GM12874 (cell line): ENCODE measurements at regions not wholly inside any gene's neighbourhood (a gene's known extent, or its start where the extent isn't known, plus 50 kb on each side); places are given as distances from the start of the nearest gene placed in this dataset.

Experiments used
- TF ChIP-seq, protein P1 (sequence below): IDR thresholded peaks from 2 replicates; pipeline ENCODE4 v1.5.1; 2011; ENCODE audit warnings: low read depth, mild to moderate bottlenecking, control low read depth, low read length, moderate library complexity; ENCODE audit not compliant: insufficient read depth

DNA sequence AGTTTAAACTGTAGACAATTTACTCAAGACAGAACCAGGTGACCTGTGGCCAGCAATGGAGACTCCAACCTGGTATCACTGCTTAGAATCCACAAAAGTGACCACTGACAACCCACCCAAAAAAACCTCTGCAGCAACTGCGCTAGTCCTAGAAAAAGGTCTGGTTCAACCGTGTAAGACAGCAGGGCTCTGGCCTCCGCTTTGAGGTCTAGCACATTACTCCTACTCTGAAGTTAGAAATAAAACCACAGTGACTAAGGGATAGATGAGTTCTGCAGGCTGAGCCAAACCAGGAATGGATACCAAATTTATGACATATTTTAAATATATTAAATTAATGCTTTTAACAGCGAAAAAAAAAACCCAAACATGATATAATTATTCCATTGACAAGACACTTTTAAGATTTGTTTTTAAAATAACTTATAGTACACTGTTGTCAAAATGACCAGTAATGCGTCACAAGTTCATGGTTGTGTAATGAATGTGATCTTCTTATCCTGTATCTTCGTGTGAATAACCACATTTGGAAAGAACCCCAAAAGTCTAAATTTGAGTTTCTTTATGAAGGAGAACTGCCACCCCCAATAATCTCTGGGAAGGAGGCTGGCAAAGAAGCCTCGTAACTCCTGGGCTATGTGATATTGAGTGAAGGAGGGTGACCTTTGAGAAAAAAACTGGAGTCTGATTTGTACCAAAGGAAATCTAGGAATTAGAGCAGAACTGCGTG is 101.9 kb upstream of the SLC44A1 start:
- TF ChIP-seq, protein P1, sequence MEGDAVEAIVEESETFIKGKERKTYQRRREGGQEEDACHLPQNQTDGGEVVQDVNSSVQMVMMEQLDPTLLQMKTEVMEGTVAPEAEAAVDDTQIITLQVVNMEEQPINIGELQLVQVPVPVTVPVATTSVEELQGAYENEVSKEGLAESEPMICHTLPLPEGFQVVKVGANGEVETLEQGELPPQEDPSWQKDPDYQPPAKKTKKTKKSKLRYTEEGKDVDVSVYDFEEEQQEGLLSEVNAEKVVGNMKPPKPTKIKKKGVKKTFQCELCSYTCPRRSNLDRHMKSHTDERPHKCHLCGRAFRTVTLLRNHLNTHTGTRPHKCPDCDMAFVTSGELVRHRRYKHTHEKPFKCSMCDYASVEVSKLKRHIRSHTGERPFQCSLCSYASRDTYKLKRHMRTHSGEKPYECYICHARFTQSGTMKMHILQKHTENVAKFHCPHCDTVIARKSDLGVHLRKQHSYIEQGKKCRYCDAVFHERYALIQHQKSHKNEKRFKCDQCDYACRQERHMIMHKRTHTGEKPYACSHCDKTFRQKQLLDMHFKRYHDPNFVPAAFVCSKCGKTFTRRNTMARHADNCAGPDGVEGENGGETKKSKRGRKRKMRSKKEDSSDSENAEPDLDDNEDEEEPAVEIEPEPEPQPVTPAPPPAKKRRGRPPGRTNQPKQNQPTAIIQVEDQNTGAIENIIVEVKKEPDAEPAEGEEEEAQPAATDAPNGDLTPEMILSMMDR = no peak

DNA sequence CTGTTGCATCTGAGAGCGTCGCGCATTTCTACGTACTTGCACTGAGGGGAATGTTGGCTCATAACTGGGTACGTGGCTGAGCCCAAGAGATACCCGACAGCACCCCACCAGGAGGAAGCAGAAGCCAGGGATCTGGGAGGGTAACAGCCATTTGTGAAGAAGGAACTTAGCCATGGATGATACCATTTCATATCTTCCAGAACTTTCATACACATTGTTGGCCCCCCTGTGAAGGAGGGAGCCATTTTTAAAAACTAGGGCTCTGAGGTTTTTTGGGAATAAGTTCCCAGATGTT is 101.4 kb upstream of the SLC44A1 start:
- TF ChIP-seq, protein P1 = no peak

DNA sequence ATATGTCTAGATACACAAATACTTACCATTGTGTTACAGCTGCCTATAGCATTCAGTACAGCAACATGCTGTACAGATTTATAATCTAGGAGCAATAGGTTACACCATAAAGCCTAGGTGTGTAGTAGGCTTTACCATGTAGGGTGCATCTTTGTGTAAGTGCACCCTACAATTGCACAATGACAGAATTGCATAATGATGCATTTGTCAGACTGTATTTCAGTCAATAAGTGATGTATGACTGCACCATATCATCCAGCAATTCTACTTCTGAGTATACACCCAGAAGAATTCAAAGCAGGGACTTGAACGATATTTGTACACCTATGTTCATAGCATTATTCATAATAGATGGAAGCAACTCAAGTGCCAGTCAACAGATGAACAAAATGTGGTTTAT is 100.4 kb upstream of the SLC44A1 start:
- TF ChIP-seq, protein P1 = no peak

DNA sequence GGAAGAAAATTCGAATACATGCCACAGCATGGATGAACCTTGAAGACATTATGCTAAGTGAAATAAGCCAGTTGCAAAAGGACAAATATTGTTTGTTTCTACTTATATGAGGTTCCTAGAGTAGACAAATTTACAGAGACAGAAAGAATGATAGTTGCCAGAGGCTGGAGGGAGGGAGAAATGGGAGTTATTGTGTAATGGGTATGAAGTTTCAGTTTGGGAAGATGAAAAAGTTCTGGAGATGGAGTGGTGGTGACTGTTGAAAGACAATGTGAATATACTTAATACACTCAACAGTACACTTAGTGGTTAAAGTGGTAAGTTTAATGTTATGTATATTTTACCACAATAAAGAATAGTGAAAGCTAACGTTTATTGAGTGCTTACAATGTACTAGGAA is 99.6 kb upstream of the SLC44A1 start:
- TF ChIP-seq, protein P1 = no peak

DNA sequence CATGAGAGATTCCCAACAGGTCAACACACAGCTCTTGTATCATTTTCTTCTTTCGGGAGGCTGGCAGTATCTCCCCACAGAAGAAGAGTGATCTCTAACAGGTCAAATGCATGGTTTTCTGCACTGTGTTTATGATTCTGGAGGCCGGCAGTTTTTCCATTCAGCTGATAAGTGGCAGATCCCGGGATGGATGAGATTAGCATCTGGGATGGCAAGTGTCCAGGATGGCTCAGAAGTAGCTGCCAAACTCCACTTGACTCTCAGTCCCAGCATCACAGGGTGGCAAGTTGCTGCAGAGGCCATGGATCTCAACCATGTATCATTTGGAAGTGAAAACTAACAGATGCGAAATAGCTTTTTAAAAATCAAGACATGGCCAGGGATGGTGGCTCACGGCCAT is 97.8 kb upstream of the SLC44A1 start:
- TF ChIP-seq, protein P1 = no peak

DNA sequence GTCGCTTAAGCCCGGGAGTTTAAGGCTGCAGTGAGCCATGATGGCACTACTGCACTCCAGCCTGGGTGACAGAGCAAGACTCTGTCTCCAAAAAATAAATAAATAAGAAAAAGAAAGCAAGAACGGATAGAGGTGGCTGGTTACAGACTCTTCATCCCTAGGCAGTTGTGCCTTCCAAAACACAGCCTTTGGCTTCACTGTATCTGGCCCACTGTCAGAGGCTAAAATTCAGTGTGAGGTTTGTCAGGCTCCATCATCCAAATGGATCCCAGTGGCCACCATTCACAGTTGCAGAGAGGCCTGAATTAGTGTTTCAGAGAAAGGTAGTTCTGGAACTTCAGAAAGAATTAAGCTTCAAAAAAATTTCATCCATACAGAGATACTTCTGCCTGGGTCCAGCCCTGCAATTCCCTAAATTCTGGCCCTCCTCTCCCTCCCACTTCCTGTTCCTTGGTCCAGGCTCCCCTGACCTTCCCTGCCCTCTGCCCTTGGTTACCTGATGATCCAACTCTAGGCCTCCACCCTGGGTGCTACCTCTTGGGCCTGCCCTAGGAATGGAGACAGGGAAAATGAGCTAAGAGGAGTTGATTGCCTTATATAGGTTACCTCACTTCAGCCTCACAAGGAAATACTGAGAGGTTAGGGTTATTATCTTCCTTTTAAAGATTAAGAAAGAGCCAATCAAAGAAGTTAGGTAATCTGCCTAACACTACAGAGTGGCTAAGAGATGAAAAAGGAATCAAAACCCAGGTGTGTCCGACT is 97.2 kb upstream of the SLC44A1 start:
- TF ChIP-seq, protein P1 = no peak

DNA sequence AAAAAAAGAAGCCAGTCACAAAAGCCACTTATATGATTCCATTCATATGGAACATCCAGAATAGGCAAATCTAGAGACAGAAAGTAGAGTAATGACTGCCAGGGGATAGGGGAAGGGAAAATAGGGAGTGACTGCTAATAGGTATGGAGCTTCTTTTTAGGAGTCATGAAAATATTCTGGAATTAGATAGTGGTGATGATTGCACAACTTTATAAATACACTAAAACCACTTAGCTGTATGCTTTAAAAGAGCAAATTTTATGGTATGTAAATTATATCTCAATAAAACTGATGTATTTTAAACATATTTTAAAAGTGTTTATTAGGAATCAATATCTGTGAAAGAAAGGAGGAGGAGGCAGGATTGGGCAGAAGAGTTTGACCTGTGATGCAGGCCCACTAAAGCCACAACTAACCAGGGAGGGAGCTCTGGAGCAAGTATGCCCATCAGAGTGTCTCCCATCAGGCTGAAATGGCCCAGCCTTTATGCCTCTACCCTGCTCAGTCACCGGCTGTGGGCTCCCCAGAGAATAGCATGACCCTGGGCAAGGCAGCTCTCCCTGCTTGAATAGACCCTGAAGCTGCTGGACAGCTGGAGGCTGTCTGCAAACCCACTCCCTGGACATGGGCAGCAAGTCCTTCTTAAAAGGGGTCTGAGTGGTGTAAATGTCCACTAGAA is 96.0 kb upstream of the SLC44A1 start:
- TF ChIP-seq, protein P1 = no peak
